Activated CD4-positive, alpha-beta T cell treated with anti-CD3 and anti-CD28 coated beads for 24 hours (primary cell): ENCODE measurements at regions not wholly inside any gene's neighbourhood (a gene's known extent, or its start where the extent isn't known, plus 50 kb on each side); places are given as distances from the start of the nearest gene placed in this dataset.
A peak's percentile ranks its signal among the peaks of the same experiment; 100 is the strongest.

Experiments
- DNase-seq, 2 donors: peaks; one replicate each; pipeline ENCODE4 v3.0.0-alpha.2; 2020; ENCODE audit warnings: low read depth in 2 of 2

DNA sequence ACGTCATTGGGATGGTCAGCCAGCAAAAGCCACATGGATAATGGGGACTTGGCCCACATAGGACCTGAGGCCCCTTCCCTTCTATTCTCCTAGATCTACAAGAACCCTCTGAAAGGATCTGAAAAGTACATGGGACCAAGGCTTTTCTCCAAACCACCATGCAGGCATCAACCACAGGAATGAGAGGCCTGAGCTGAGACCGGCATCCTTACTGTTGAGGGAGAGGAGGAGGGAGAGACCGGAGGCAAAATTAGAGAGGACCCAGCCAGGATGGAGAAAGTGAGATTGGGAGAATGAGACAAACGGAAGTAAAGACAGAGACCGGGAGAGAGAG is 281.7 kb downstream of the RRAGC start:
- DNase-seq: no peak

- DNase-seq: no peak
Measured at GRCh38 chr1:38577385-38577784, 282.2 kb downstream of the RRAGC start.

- DNase-seq: no peak
Measured at GRCh38 chr1:38576241-38576640, 283.3 kb downstream of the RRAGC start.

DNA sequence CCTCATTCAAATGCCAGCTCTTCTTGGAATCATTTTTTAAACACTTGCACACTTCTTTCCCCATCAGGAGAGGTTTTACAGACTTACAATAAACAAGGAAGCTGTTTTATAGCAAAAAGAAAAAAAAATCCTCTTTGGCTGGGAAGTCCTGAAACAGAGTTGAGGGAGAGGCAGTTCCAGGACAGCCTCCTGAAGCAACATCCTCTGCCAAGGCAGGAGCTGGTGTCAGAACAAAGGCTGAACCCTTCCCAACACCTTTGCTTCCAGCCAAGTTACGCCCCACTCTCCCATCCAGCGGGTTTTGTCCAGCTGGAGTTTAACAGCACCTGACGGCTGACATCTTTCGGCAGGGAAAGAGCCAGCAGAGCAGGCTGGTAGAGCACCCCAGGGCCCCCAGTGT is 287.8 kb downstream of the RRAGC start:
- no peak for DNase-seq

GRCh38 chr1:38570657-38570975 is 289.0 kb downstream of the RRAGC start:
- DNase-seq: no peak

- DNase-seq: no peak
Measured at GRCh38 chr1:38569932-38570656, 289.5 kb downstream of the RRAGC start.

DNA sequence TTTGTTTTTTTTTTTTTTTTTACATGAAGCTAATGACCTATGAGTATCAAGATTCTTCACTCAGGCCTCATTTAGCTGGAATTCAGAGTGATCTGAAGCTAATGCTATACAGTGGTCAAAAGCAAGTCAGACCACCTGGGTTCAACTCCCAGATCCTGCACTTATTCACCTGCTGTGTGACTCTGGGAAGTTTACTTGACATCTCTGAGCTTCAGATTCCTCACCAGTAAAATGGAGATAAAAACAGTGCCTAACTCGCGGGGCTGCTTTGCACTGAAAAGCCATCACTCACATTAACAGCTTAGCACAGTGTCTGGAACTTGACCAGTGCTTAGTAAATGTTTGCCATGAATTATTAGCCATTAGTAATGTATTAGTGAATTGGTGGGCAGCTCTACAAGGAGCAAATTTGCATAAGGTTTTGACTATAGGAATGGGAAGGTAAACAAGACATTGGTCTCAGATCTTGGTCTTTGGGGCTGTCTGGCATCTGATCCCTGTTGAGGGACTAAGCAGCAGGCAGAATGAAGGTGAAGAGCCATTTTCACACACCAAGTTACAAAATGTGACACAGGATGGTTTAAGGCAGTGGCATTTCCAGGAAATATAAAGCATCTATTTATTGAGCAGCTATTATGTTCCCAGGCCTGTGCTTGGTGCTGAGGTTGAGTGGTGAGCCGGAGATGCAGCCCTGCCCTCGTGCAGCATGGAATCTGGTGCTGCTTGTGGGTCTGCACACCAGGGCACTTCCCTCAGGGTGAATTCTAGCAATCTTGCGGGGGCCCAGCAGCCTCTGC is 291.3 kb downstream of the RRAGC start:
- DNase-seq: no peak

DNA sequence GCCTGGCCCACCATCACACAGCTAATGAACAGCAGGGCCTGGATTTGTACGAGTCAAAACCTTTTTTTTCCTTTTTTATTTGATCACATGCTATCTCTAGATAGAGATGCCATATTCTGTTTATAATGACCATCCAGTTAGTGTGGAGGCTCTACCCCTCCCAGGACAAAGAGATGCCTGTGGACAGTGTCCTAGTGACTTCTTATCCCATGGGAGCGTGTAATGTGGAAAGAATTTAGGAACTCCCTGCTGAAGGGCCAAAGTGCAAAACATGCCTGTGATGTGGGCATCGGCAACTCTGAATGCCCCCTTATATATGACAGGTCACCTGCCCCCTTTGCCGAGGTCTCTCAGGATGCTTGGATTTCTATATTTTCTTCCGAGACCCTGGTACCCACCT is 292.2 kb downstream of the RRAGC start:
- no peak for DNase-seq

DNA sequence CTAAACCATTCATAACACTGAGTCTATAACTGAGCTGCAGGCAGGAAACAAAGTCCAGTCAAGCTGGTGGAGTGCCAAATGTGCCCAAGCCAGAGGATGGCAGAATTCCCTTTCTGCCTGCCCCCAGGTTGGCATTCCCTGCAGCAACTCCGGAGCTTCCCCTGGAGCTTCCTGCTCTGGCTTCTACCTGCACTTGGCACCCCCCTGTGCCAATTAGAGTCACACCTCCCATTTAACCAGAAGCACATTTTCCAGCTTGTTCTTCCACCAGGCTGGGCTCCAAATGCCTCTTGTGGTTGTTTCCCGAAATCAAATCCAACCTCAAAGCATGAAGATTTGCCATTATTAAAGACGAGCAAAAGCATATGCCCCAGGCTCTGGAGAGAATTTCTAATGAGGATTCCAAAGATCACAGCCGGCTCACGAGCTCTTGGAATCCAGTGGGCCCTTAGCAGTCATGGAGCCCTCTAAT is 294.5 kb downstream of the RRAGC start:
- DNase-seq: no peak

GRCh38 chr1:38563942-38564735 is 295.4 kb downstream of the RRAGC start:
- no peak for DNase-seq

DNA sequence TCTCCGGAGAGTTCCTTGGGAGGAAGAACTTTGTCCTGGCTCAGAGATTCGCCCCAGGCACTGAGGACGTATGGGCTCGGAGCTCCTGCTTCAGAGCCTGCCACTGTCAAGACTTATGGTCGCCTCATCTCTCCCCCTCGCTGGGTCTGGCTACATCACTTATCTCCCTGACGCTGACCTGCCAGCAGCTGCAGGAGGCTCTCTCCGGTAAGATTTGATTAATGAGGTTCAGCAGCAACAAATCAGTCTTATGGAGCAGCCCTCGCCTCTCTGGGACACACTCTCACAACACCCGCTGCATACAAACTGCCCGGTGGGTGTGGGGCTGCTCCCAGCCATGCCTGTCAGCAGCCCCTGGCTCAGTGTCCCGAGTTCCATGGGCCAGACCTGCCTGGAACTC is 297.8 kb downstream of the RRAGC start:
- DNase-seq: no peak

DNA sequence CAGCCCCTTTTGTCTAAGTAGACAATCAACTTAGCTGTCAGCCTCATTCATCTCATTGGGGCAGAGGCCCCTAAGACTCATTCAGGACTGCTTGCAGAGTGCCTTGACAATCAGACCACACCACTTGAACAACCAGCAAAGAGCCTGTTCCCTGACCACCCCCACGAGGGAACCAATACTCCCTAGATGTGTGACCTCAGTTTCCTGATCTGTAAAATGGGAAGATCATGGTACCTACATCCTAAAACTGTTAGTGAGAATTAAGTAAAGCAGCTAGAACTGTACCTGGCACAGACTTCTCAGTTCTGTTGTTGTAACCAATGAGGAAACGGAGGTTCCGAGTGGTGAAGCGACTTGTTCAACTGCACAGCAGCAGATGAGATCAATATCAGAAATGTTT is 298.5 kb downstream of the RRAGC start:
- no peak for DNase-seq

GRCh38 chr1:38560457-38560856 is 299.1 kb downstream of the RRAGC start:
- DNase-seq: no peak

DNA sequence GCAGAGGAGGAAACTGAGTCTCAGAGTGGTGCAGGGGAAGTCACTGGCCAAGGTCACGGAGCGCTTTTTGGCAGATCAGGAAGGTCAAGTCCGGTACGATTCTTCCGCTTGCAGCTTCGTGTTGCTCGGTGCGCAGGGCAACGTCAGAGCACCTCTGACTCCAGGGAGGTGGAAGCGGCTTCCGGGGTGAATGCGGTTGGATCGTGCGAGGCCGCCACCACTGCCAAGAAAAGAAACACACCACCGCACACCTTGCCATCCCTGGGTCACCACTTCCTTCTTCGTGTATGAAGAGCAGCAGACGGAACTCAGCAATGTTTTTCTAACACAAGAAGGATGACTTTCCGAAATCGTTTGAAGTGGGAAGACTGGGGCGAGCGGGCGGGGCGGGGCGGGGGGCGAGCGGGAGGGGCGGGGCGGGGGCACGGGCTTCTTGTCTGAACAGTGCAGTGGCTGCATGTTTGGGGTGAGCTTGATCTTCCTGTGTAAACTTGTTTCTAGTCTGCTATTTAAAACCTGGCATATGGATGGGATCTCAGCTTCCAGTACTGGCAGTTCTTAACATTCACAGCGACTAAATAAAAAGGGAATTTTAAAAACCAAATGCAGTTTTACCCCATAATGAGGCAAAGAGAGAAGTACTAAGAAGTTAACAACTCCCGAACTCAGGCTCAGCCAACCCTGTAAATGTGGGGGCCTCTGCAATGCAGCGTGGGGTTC is 300.0 kb downstream of the RRAGC start:
- peak; percentile 55 to 66 for DNase-seq

- DNase-seq: peak in 1 of 2 donors; percentile 6
Measured at GRCh38 chr1:38558500-38559445, 300.8 kb downstream of the RRAGC start.

DNA sequence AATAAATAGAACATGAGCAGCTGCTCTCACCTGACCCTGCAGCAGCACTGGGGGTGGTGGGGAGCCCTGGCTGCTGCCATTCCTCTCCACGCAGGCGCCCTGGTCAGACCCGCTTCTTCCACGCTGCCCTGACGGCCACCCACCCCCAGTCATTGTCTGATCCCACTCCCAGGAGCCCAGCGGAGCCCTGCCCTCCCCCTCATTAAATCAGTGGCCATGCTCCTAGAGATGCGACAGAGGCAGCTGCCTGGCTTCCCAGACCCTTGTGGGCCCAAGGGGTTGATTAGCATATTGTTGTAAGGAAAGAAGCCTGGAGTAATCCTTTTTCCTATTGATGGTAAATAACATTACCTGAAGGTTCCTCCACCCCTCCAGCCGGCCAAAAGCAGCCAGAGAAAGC is 301.5 kb downstream of the RRAGC start:
- DNase-seq: no peak

DNA sequence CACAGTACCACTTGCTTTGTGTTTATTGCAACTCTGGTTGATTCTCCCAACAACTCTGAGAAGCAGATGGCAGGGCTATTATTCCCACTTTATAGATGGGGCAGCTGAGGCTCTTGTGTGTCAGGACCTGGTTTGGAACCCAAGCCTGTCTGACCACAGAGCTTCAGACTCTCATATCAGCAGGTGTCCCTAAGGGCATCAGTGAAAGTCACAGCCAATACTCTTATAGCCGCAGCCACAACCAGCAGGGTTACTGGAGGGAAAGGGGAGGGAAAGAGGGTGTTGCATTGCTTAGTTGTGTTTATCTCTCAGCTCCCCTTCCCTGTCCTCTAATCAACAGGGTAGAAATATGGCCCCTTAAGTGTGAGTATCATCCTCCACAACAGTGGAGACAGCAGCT is 304.0 kb downstream of the RRAGC start:
- DNase-seq: no peak

- no peak for DNase-seq
Measured at GRCh38 chr1:38555130-38555529, 304.4 kb downstream of the RRAGC start.

DNA sequence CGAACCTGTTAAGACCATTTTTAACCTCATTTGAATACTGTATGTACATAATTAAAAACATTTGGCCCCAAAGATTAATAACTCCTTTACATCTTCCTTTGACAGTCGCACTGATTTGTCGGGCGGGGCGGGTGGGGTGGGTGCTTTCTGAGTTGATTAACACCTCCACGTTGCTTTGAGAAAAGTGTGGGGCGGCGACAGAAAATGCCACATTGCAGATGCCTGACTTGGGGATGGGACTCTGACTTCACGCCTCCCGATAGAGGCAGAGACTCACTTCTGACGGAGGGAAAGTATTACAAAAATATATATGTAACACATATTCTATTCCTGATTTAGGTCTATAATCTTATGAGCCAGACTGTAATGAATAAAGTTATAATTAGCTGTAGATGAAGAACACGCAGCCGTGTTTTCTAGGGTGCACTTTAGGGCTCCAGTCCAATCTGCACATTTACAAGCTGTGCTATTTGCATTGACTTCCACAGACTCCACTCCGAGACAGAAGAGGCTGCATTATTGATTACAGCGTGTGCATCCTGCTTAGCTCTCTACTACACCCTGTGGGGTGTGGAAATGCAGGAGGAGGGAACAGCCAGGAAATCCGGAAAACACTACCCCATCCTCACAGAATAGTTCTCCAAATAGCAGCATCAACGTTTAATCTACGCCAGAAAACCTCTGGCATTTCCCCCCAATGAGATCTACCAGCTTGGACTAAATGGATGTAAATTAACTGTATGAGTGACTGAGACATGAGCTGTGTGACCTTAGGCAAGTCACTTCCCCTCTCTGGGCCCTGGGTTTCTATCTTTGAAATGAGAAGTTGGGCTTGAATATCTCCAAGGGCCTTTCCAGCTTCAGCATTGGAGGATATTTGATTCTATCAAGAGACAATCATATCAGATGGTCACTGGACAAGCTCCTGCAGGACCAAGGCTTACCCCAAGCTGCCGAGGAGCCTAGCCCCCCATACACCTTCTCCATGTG is 308.0 kb downstream of the RRAGC start:
- DNase-seq: no peak

DNA sequence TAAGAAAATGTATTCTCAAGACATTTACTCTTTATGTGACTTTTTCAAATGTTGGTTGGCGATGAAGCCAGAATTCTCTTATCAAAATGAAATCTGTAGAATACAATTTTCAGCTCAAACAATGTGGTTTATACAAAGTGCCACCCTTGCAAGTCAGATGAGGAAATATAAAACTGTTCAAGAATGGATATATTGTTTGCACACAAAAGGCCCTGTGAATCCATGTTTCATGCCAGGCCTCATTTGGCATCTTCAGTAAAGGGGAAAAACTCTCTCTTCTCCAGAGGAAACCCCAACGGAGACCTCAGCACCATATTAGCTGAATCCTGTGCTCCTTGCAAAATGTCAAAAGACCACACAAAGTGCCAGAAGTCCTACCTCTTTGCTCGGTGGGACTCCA is 310.4 kb downstream of the RRAGC start:
- no peak for DNase-seq
